Spleen (tissue), 7 donors: ENCODE measurements at regions not wholly inside any gene's neighbourhood (a gene's known extent, or its start where the extent isn't known, plus 50 kb on each side); places are given as distances from the start of the nearest gene placed in this dataset.

Experiments used
- POLR2A ChIP-seq, 3 donors: fragments of 450-650 bp; IDR thresholded peaks; one replicate each; pipeline ENCODE4 v1.5.1; 2017; ENCODE audit warnings: antibody characterized with exemption in 3 of 3, mild to moderate bottlenecking in 1 of 3
- POLR2AphosphoS5 ChIP-seq, 3 donors: sonication (generic); formaldehyde crosslinking; IDR thresholded peaks; one replicate each; pipeline ENCODE4 v1.5.1; 2017; ENCODE audit warnings: antibody characterized with exemption in 3 of 3
- TF ChIP-seq, protein P1 (sequence below), 11 experiments: fragments of 200-600 bp in 7 of 11; fragments of 450-650 bp in 4 of 11; sonication (generic) in 4 of 11; IDR thresholded peaks in 8 of 11; conservative IDR thresholded peaks in 3 of 11; 1 replicate in 7 of 11; 2 replicates in 4 of 11; pipeline versions ENCODE4 v1.4.0 to v1.8.0; 2016 to 2021; ENCODE audit warnings: antibody characterized with exemption in 11 of 11, inconsistent platforms in 4 of 11, mild to moderate bottlenecking in 1 of 11
- donor health status: DM: no; HTN: no; CAD: no; lungs with moderate emphysema.
- donor health status: DM: no; HTN: no; CAD: no.
- donor health status: DM: no; HTN: no; CAD: no.

DNA sequence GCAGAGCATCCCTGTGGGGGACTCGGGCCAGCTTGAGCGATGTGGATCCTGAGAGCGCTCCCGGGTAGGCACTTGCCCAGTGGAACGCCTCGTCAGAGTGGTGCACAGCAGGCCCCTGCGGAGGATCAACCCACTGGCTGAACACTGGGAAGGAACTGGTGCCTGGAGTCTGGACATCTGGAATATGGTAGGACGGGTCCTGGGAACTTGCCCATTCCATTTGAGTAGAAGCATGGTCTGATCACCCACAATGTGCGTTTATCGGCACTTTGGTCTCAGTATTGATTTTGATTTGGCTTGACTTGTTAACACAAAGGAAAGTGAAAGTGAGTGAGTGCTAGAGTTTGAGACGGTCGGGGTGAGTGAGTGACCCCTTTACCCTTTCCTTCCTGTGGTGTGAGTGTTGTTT lies 1336.2 kb upstream of the CHAC2 start:
- TF ChIP-seq, protein P1, sequence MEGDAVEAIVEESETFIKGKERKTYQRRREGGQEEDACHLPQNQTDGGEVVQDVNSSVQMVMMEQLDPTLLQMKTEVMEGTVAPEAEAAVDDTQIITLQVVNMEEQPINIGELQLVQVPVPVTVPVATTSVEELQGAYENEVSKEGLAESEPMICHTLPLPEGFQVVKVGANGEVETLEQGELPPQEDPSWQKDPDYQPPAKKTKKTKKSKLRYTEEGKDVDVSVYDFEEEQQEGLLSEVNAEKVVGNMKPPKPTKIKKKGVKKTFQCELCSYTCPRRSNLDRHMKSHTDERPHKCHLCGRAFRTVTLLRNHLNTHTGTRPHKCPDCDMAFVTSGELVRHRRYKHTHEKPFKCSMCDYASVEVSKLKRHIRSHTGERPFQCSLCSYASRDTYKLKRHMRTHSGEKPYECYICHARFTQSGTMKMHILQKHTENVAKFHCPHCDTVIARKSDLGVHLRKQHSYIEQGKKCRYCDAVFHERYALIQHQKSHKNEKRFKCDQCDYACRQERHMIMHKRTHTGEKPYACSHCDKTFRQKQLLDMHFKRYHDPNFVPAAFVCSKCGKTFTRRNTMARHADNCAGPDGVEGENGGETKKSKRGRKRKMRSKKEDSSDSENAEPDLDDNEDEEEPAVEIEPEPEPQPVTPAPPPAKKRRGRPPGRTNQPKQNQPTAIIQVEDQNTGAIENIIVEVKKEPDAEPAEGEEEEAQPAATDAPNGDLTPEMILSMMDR (IDR thresholded peaks at IDR 0.05 in 8 of 11, conservative IDR thresholded peaks at IDR 0.05 in 3 of 11), result no peak
- TF ChIP-seq POLR2A (IDR thresholded peaks at IDR 0.05) (no peak), POLR2AphosphoS5 (IDR thresholded peaks at IDR 0.05) (no peak)
